Fibroblast of skin of left quadriceps (primary cell): ENCODE measurements at regions not wholly inside any gene's neighbourhood (a gene's known extent, or its start where the extent isn't known, plus 50 kb on each side); places are given as distances from the start of the nearest gene placed in this dataset.
A peak's percentile ranks its signal among the peaks of the same experiment; 100 is the strongest.
"Not testable (repeated sequence)": the region's sequence is repeated elsewhere in the genome, so short reads cannot be mapped to it uniquely, and the experiment has no call there.

Experiments used
- DNase-seq, 2 experiments: peaks; one replicate each; pipeline ENCODE4 v3.0.0-alpha.2; 2013; ENCODE audit warnings: low read depth in 2 of 2

- DNase-seq, result no peak
Observed at GRCh38 chr5:165393839-165394238, 1888.4 kb downstream of the MAT2B start.

- no peak for DNase-seq
Observed at GRCh38 chr5:165397516-165397915, 1892.1 kb downstream of the MAT2B start.

GRCh38 chr5:165400086-165400485, 1894.7 kb downstream of the MAT2B start:
- no peak for DNase-seq

GRCh38 chr5:165404917-165405316, 1899.5 kb downstream of the MAT2B start:
- no peak for DNase-seq

- no peak for DNase-seq
Observed at GRCh38 chr5:165405340-165405739, 1899.9 kb downstream of the MAT2B start.

GRCh38 chr5:165407352-165407751, 1901.9 kb downstream of the MAT2B start:
- no peak for DNase-seq

- DNase-seq, result no peak
Observed at GRCh38 chr5:165410476-165410875, 1905.1 kb downstream of the MAT2B start.

GRCh38 chr5:165411532-165411931, 1906.1 kb downstream of the MAT2B start:
- not testable (repeated sequence) for DNase-seq

- DNase-seq, result no peak
Observed at GRCh38 chr5:165420493-165420892, 1915.1 kb downstream of the MAT2B start.

- no peak for DNase-seq
Observed at GRCh38 chr5:165423697-165424299, 1918.4 kb downstream of the MAT2B start.

- DNase-seq, result no peak
Observed at GRCh38 chr5:165425594-165425993, 1920.2 kb downstream of the MAT2B start.

- DNase-seq, result no peak
Observed at GRCh38 chr5:165448753-165449152, 1943.3 kb downstream of the MAT2B start.

GRCh38 chr5:165457859-165458481, 1952.6 kb downstream of the MAT2B start:
- DNase-seq, result peak; percentile 2 to 5

GRCh38 chr5:165459232-165459631, 1953.8 kb downstream of the MAT2B start:
- no peak for DNase-seq

- no peak for DNase-seq
Observed at GRCh38 chr5:165460911-165461310, 1955.5 kb downstream of the MAT2B start.

- DNase-seq, result no peak
Observed at GRCh38 chr5:165477546-165477945, 1972.1 kb downstream of the MAT2B start.

- no peak for DNase-seq
Observed at GRCh38 chr5:165495829-165496380, 1990.5 kb downstream of the MAT2B start.

GRCh38 chr5:165497707-165498106, 1992.3 kb downstream of the MAT2B start:
- no peak for DNase-seq

- no peak for DNase-seq
Observed at GRCh38 chr5:165502893-165503691, 1997.7 kb downstream of the MAT2B start.

- DNase-seq, result no peak
Observed at GRCh38 chr5:165504674-165505073, 1999.3 kb downstream of the MAT2B start.

GRCh38 chr5:165508286-165508685, 2002.9 kb downstream of the MAT2B start:
- DNase-seq, result no peak

GRCh38 chr5:165508861-165509260, 2003.4 kb downstream of the MAT2B start:
- no peak for DNase-seq
